GM23338 (cell line): ENCODE measurements at regions not wholly inside any gene's neighbourhood (a gene's known extent, or its start where the extent isn't known, plus 50 kb on each side); places are given as distances from the start of the nearest gene placed in this dataset.

Experiments used
- ATAC-seq: fragments of 200-7000 bp; cut with Tn5 transposase; 3 replicates; pipeline ENCODE4 v1.9.1; 2020
- DNase-seq: peaks from one replicate; pipeline ENCODE4 v3.0.0-alpha.2; 2015; ENCODE audit warnings: low spot score
- H2AFZ ChIP-seq: fragments of 200-600 bp; sonication (generic); 2 replicates; pipeline ENCODE4 v1.8.0; 2016; ENCODE audit warnings: antibody characterized with exemption, mild to moderate bottlenecking, moderate library complexity
- H3F3A ChIP-seq: fragments of 200-600 bp; sonication (generic); replicated peaks from 2 replicates; pipeline ENCODE4 v1.8.0; 2017; ENCODE audit warnings: antibody characterized with exemption, mixed run types, low read depth
- H3K27ac ChIP-seq: fragments of 200-600 bp; sonication (generic); 2 replicates; pipeline ENCODE4 v1.6.1; 2016; ENCODE audit warnings: low read depth
- H3K27me3 ChIP-seq: fragments of 200-600 bp; sonication (generic); 2 replicates; pipeline ENCODE4 v1.8.0; 2016; ENCODE audit warnings: mild to moderate bottlenecking, mixed run types, moderate library complexity; ENCODE audit not compliant: insufficient read depth
- H3K36me3 ChIP-seq: fragments of 200-600 bp; sonication (generic); 2 replicates; pipeline ENCODE4 v1.8.0; 2016; ENCODE audit warnings: mild to moderate bottlenecking; ENCODE audit not compliant: insufficient read depth
- H3K4me1 ChIP-seq: fragments of 200-600 bp; sonication (generic); 2 replicates; pipeline ENCODE4 v1.8.0; 2016; ENCODE audit warnings: mild to moderate bottlenecking, moderate library complexity; ENCODE audit not compliant: insufficient read depth
- H3K4me2 ChIP-seq: fragments of 200-600 bp; sonication (generic); 2 replicates; pipeline ENCODE4 v1.7.1; 2017; ENCODE audit warnings: mixed run types
- H3K4me3 ChIP-seq: fragments of 200-600 bp; sonication (generic); 2 replicates; pipeline ENCODE4 v1.6.1; 2016; ENCODE audit warnings: mixed run types
- H3K79me2 ChIP-seq: fragments of 200-600 bp; sonication (generic); replicated peaks from 2 replicates; pipeline ENCODE4 v1.8.0; 2017; ENCODE audit warnings: mild to moderate bottlenecking; ENCODE audit not compliant: insufficient read depth
- H3K9me2 ChIP-seq: fragments of 200-600 bp; sonication (generic); 2 replicates; pipeline ENCODE4 v1.8.0; 2017; ENCODE audit not compliant: insufficient read depth
- H4K20me1 ChIP-seq: fragments of 200-600 bp; sonication (generic); replicated peaks from 2 replicates; pipeline ENCODE4 v1.8.0; 2017; ENCODE audit warnings: mild to moderate bottlenecking; ENCODE audit not compliant: insufficient read depth
- H3K27ac Mint-ChIP-seq: 2 replicates; pipeline ENCODE4 v1.8.0; 2020; ENCODE audit warnings: inconsistent platforms, mild to moderate bottlenecking, moderate library complexity, mixed read lengths
- H3K27me3 Mint-ChIP-seq: 3 replicates; pipeline ENCODE4 v1.8.0; 2022; ENCODE audit warnings: low read depth, mild to moderate bottlenecking, moderate library complexity, mixed read lengths, inconsistent platforms; ENCODE audit not compliant: insufficient read depth, poor library complexity
- H3K36me3 Mint-ChIP-seq: 3 replicates; pipeline ENCODE4 v1.8.0; 2021; ENCODE audit warnings: low read depth, mild to moderate bottlenecking, inconsistent platforms, moderate library complexity, mixed read lengths
- H3K4me1 Mint-ChIP-seq: 3 replicates; pipeline ENCODE4 v1.8.0; 2020; ENCODE audit warnings: mild to moderate bottlenecking, inconsistent platforms, mixed read lengths
- H3K4me3 Mint-ChIP-seq: 3 replicates; pipeline ENCODE4 v1.8.0; 2021; ENCODE audit warnings: moderate library complexity, mild to moderate bottlenecking, inconsistent platforms, mixed read lengths
- H3K9me3 Mint-ChIP-seq: 3 replicates; pipeline ENCODE4 v1.8.0; 2020; ENCODE audit warnings: moderate library complexity, mild to moderate bottlenecking, inconsistent platforms, mixed read lengths
- CREB1 ChIP-seq: fragments of 250-450 bp; sonication (Bioruptor Pico); IDR thresholded peaks from 2 replicates; pipeline ENCODE4 v1.5.0; 2020; ENCODE audit warnings: low read depth, mild to moderate bottlenecking, moderate library complexity
- ETS1 ChIP-seq: IDR thresholded peaks from 2 replicates; pipeline ENCODE4 v1.6.1; 2016; ENCODE audit warnings: antibody characterized with exemption
- EZH2phosphoT487 ChIP-seq: fragments of 200-600 bp; sonication (generic); IDR thresholded peaks from one replicate; pipeline ENCODE4 v1.8.1; 2018; ENCODE audit warnings: antibody characterized with exemption; ENCODE audit not compliant: unreplicated experiment
- JUNB ChIP-seq: IDR thresholded peaks from one replicate; pipeline ENCODE4 v1.6.1; 2016; ENCODE audit warnings: antibody characterized with exemption; ENCODE audit not compliant: unreplicated experiment
- NANOG ChIP-seq: IDR thresholded peaks from 2 replicates; pipeline ENCODE4 v1.6.1; 2016; ENCODE audit warnings: antibody characterized with exemption, borderline replicate concordance
- POLR2AphosphoS5 ChIP-seq: IDR thresholded peaks from 2 replicates; pipeline ENCODE4 v1.6.1; 2016; ENCODE audit warnings: antibody characterized with exemption, low read depth
- REST ChIP-seq: IDR thresholded peaks from one replicate; pipeline ENCODE4 v1.6.1; 2018; ENCODE audit warnings: antibody characterized with exemption; ENCODE audit not compliant: unreplicated experiment
- STAT1 ChIP-seq: IDR thresholded peaks from one replicate; pipeline ENCODE4 v1.6.1; 2016; ENCODE audit warnings: antibody characterized with exemption; ENCODE audit not compliant: unreplicated experiment
- ZNF114 ChIP-seq: fragments of 250-450 bp; sonication (Bioruptor Pico); IDR thresholded peaks from 2 replicates; pipeline ENCODE4 v1.5.0; 2020; ENCODE audit warnings: mild to moderate bottlenecking, moderate library complexity
- ZNF331 ChIP-seq: fragments of 250-450 bp; sonication (Bioruptor Pico); IDR thresholded peaks from 2 replicates; pipeline ENCODE4 v1.5.0; 2020; ENCODE audit warnings: low read depth, mild to moderate bottlenecking, moderate library complexity
- ZNF462 ChIP-seq: fragments of 250-450 bp; sonication (Bioruptor Pico); IDR thresholded peaks from 2 replicates; pipeline ENCODE4 v1.5.0; 2020; ENCODE audit warnings: mild to moderate bottlenecking, moderate library complexity

GRCh38 chr1:79912813-79913212 is 906.3 kb upstream of the ADGRL4 start:
- Mint-ChIP-seq H3K27me3 (no peaks in the 10 kb centered on the region), H3K9me3 (peaks cover 7% of the 10 kb centered on the region; the same call in 1 of the 3 replicates), H3K4me3 (no peak overlapping the region), H3K4me1 (no peaks in the 10 kb centered on the region), H3K27ac (no peak overlapping the region), H3K36me3 (no peaks in the 10 kb centered on the region; the same call in 2 of the 3 replicates)
- TF ChIP-seq ETS1 (no peak), POLR2AphosphoS5 (no peak), JUNB (no peak), STAT1 (no peak), ZNF331 (CRISPR knock-in tag) (no peak), NANOG (no peak), ZNF114 (CRISPR knock-in tag) (no peak), EZH2phosphoT487 (no peak), CREB1 (no peak), ZNF462 (CRISPR knock-in tag) (no peak), REST (no peak)
- Histone ChIP-seq H3K27me3 (0 out of 2 replicates have a peak, but pooled peaks cover 5% of the 10 kb centered on the region), H3K27ac (no peak overlapping the region), H3K79me2 (no peaks in the 10 kb centered on the region), H3F3A (no peaks in the 10 kb centered on the region), H2AFZ (no peak overlapping the region), H3K4me2 (no peak overlapping the region), H4K20me1 (no peaks in the 10 kb centered on the region), H3K36me3 (no peaks in the 10 kb centered on the region), H3K4me1 (peaks cover 7% of the 10 kb centered on the region), H3K4me3 (no peak overlapping the region), H3K9me2 (no peaks in the 10 kb centered on the region)
- ATAC-seq (no peak), DNase-seq (no peak)
